Caco-2 (cell line): ENCODE measurements at regions not wholly inside any gene's neighbourhood (a gene's known extent, or its start where the extent isn't known, plus 50 kb on each side); places are given as distances from the start of the nearest gene placed in this dataset.

Experiments used
- BruUV-seq: library from RNA; stranded (reverse); fragments of 400-500 nt; replicated peaks from 2 replicates; lab custom pipeline; 2021; lab: Mats Ljungman, UMichigan
- CTCF ChIA-PET: fragments of 300-600 bp; sonication (Branson Sonifier 250); formaldehyde crosslinking; loops from one replicate; lab custom pipeline; 2022; ENCODE audit warnings: antibody characterized with exemption; lab: Charles Lee
- POLR2A ChIA-PET: fragments of 300-600 bp; sonication (Branson Sonifier 250); formaldehyde crosslinking; loops from one replicate; lab custom pipeline; 2022; ENCODE audit warnings: antibody characterized with exemption; lab: Charles Lee
- DNase-seq, 2 experiments: peaks; one replicate each; pipeline versions ENCODE4 v3.0.0 to v3.0.0-alpha.2; 2020 to 2022
- H3K27me3 ChIP-seq: replicated peaks from 2 replicates; pipeline ENCODE4 v1.6.0; 2011; ENCODE audit warnings: low read length; ENCODE audit not compliant: control insufficient read depth, insufficient read depth
- H3K36me3 ChIP-seq: 2 replicates; pipeline ENCODE4 v1.5.1; 2011; ENCODE audit warnings: low read length; ENCODE audit not compliant: control insufficient read depth, insufficient read depth
- H3K4me1 ChIP-seq: fragments of 250-450 bp; sonication (Bioruptor Pico); 2 replicates; pipeline ENCODE4 v1.5.1; 2020; ENCODE audit warnings: mild to moderate bottlenecking
- H3K4me3 ChIP-seq: 2 replicates; pipeline ENCODE4 v1.5.1; 2011; ENCODE audit warnings: low read depth, mild to moderate bottlenecking, control low read depth, low read length
- H3K9me3 ChIP-seq: fragments of 250-450 bp; sonication (Bioruptor Pico); 2 replicates; pipeline ENCODE4 v1.5.1; 2020; ENCODE audit warnings: mild to moderate bottlenecking, moderate library complexity
- H3K27ac Mint-ChIP-seq: one replicate; pipeline ENCODE4 v1.8.0; 2022; ENCODE audit warnings: mixed read lengths; ENCODE audit not compliant: unreplicated experiment
- H3K27me3 Mint-ChIP-seq: one replicate; pipeline ENCODE4 v1.8.0; 2022; ENCODE audit warnings: mixed read lengths; ENCODE audit not compliant: insufficient read depth, unreplicated experiment
- H3K36me3 Mint-ChIP-seq: one replicate; pipeline ENCODE4 v1.8.0; 2022; ENCODE audit warnings: mild to moderate bottlenecking, mixed read lengths; ENCODE audit not compliant: insufficient read depth, unreplicated experiment
- H3K4me1 Mint-ChIP-seq: one replicate; pipeline ENCODE4 v1.8.0; 2022; ENCODE audit warnings: low read depth, mixed read lengths; ENCODE audit not compliant: unreplicated experiment
- H3K4me3 Mint-ChIP-seq: one replicate; pipeline ENCODE4 v1.8.0; 2022; ENCODE audit warnings: mild to moderate bottlenecking, moderate library complexity, mixed read lengths; ENCODE audit not compliant: unreplicated experiment
- H3K9me3 Mint-ChIP-seq: one replicate; pipeline ENCODE4 v1.8.0; 2022; ENCODE audit warnings: mixed read lengths; ENCODE audit not compliant: unreplicated experiment
- CTCF ChIP-seq, 2 experiments: fragments of 200-600 bp in 1 of 2; IDR thresholded peaks; 1 replicate in 1 of 2; 2 replicates in 1 of 2; pipeline versions ENCODE4 v1.5.1 to v1.8.0; 2011 to 2022; ENCODE audit warnings: antibody characterized with exemption in 1 of 2, control low read depth in 1 of 2, inconsistent platforms in 1 of 2, low read depth in 1 of 2, low read length in 1 of 2, mild to moderate bottlenecking in 1 of 2, moderate library complexity in 1 of 2; ENCODE audit not compliant: insufficient read depth in 1 of 2, severe bottlenecking in 1 of 2, unreplicated experiment in 1 of 2
- intact Hi-C: fragments of 100-400 bp; cut with micrococcal nuclease; formaldehyde crosslinking; loops from one replicate; pipeline ENCODE4 v1.10.0; 2022; ENCODE audit not compliant: unreplicated experiment

- Histone ChIP-seq H3K27me3 (no peaks in the 10 kb centered on the region), H3K4me3 (no peak overlapping the region), H3K4me1 (peaks cover 8% of the 10 kb centered on the region; the same call in 1 of the 2 replicates), H3K36me3 (no peaks in the 10 kb centered on the region), H3K9me3 (no peaks in the 10 kb centered on the region)
- BruUV-seq, result no TSS peak
- H3K4me3 Mint-ChIP-seq, result no peak overlapping the region
- no peak overlapping the region for H3K27ac Mint-ChIP-seq
- no peak for DNase-seq
- peaks cover 6% of the 10 kb centered on the region for H3K4me1 Mint-ChIP-seq
- ChIA-PET POLR2A (no interaction called here), CTCF (no interaction called here)
- intact Hi-C loops, result no loop called here
- no peaks in the 10 kb centered on the region for H3K36me3 Mint-ChIP-seq
- TF ChIP-seq CTCF (IDR thresholded peaks at IDR 0.05; ENCODE audit: insufficient read depth in 1 of 2, low read depth in 1 of 2, low read length in 1 of 2, severe bottlenecking in 1 of 2, unreplicated experiment in 1 of 2), result no peak
- no peaks in the 10 kb centered on the region for H3K27me3 Mint-ChIP-seq
- H3K9me3 Mint-ChIP-seq, result peaks cover 10% of the 10 kb centered on the region
Observed at GRCh38 chr15:67997996-67998395, 56.1 kb upstream of the PIAS1 start.

GRCh38 chr15:67998599-67999133 lies 55.4 kb upstream of the PIAS1 start:
- H3K36me3 ChIP-seq, result no peaks in the 10 kb centered on the region
- no peaks in the 10 kb centered on the region for H3K27me3 ChIP-seq
- ChIA-PET CTCF (no interaction called here), POLR2A (no interaction called here)
- Mint-ChIP-seq H3K4me1 (peaks cover 6% of the 10 kb centered on the region), H3K36me3 (no peaks in the 10 kb centered on the region), H3K4me3 (no peak overlapping the region), H3K27ac (no peak overlapping the region), H3K9me3 (peaks cover 12% of the 10 kb centered on the region), H3K27me3 (no peaks in the 10 kb centered on the region)
- no peak for DNase-seq
- peaks cover 8% of the 10 kb centered on the region; the same call in 1 of the 2 replicates for H3K4me1 ChIP-seq
- H3K9me3 ChIP-seq, result no peaks in the 10 kb centered on the region
- BruUV-seq, result no TSS peak
- intact Hi-C loops, result no loop called here
- no peak overlapping the region for H3K4me3 ChIP-seq
- TF ChIP-seq CTCF (IDR thresholded peaks at IDR 0.05; ENCODE audit: insufficient read depth in 1 of 2, low read depth in 1 of 2, low read length in 1 of 2, severe bottlenecking in 1 of 2, unreplicated experiment in 1 of 2), result no peak

GRCh38 chr15:67999320-68000100 lies 54.6 kb upstream of the PIAS1 start:
- no peak overlapping the region for H3K27ac Mint-ChIP-seq
- H3K9me3 ChIP-seq, result no peaks in the 10 kb centered on the region
- no peaks in the 10 kb centered on the region for H3K27me3 Mint-ChIP-seq
- POLR2A ChIA-PET, result no interaction called here
- no peaks in the 10 kb centered on the region for H3K27me3 ChIP-seq
- no TSS peak for BruUV-seq
- peaks cover 20% of the 10 kb centered on the region for H3K9me3 Mint-ChIP-seq
- no peaks in the 10 kb centered on the region for H3K36me3 Mint-ChIP-seq
- H3K36me3 ChIP-seq, result no peaks in the 10 kb centered on the region
- H3K4me3 ChIP-seq, result no peak overlapping the region
- no peak for TF ChIP-seq CTCF (IDR thresholded peaks at IDR 0.05; ENCODE audit: insufficient read depth in 1 of 2, low read depth in 1 of 2, low read length in 1 of 2, severe bottlenecking in 1 of 2, unreplicated experiment in 1 of 2)
- peaks cover 6% of the 10 kb centered on the region for H3K4me1 Mint-ChIP-seq
- H3K4me3 Mint-ChIP-seq, result no peak overlapping the region
- intact Hi-C loops, result no loop called here
- no peak for DNase-seq
- CTCF ChIA-PET, result no interaction called here
- peaks cover 8% of the 10 kb centered on the region; the same call in 1 of the 2 replicates for H3K4me1 ChIP-seq
